NCI-H1417 treated with DMSO at 0.1 percent for 48 hours (cell line): ENCODE measurements at regions not wholly inside any gene's neighbourhood (a gene's known extent, or its start where the extent isn't known, plus 50 kb on each side); places are given as distances from the start of the nearest gene placed in this dataset.
A peak's percentile ranks its signal among the peaks of the same experiment; 100 is the strongest.
"Not testable (repeated sequence)": the region's sequence is repeated elsewhere in the genome, so short reads cannot be mapped to it uniquely, and the experiment has no call there.

Source experiments
- DNase-seq: peaks from one replicate; lab custom pipeline; 2025; lab: John Stamatoyannopoulos, UW

GRCh38 chr5:21336478-21336877, 1348.5 kb upstream of the CDH18 start:
- DNase-seq: not testable (repeated sequence)

- not testable (repeated sequence) for DNase-seq
Observed at GRCh38 chr5:21315376-21315775, 1327.4 kb upstream of the CDH18 start.

- DNase-seq: not testable (repeated sequence)
Observed at GRCh38 chr5:21301205-21301604, 1313.2 kb upstream of the CDH18 start.

- not testable (repeated sequence) for DNase-seq
Observed at GRCh38 chr5:21274361-21274760, 1286.4 kb upstream of the CDH18 start.

- no peak for DNase-seq
Observed at GRCh38 chr5:21263361-21263760, 1275.4 kb upstream of the CDH18 start.

- DNase-seq: no peak
Observed at GRCh38 chr5:21254161-21254560, 1266.2 kb upstream of the CDH18 start.

- DNase-seq: no peak
Observed at GRCh38 chr5:21244982-21245381, 1257.0 kb upstream of the CDH18 start.

GRCh38 chr5:21238786-21239185, 1250.8 kb upstream of the CDH18 start:
- no peak for DNase-seq

GRCh38 chr5:21237461-21237860, 1249.5 kb upstream of the CDH18 start:
- DNase-seq: peak; percentile 11

- DNase-seq: peak; percentile 15
Observed at GRCh38 chr5:21236971-21237427, 1249.0 kb upstream of the CDH18 start.

- DNase-seq: no peak
Observed at GRCh38 chr5:21236104-21236503, 1248.1 kb upstream of the CDH18 start.

- no peak for DNase-seq
Observed at GRCh38 chr5:21225223-21226064, 1237.4 kb upstream of the CDH18 start.

GRCh38 chr5:21221616-21222015, 1233.6 kb upstream of the CDH18 start:
- no peak for DNase-seq

- no peak for DNase-seq
Observed at GRCh38 chr5:21219966-21220365, 1232.0 kb upstream of the CDH18 start.

GRCh38 chr5:21219251-21219650, 1231.3 kb upstream of the CDH18 start:
- no peak for DNase-seq

- no peak for DNase-seq
Observed at GRCh38 chr5:21212026-21212425, 1224.0 kb upstream of the CDH18 start.

- DNase-seq: no peak
Observed at GRCh38 chr5:21209409-21209808, 1221.4 kb upstream of the CDH18 start.

- no peak for DNase-seq
Observed at GRCh38 chr5:21199087-21199486, 1211.1 kb upstream of the CDH18 start.

GRCh38 chr5:21195145-21195544, 1207.1 kb upstream of the CDH18 start:
- no peak for DNase-seq

- no peak for DNase-seq
Observed at GRCh38 chr5:21185536-21185935, 1197.5 kb upstream of the CDH18 start.

GRCh38 chr5:21184581-21184980, 1196.6 kb upstream of the CDH18 start:
- DNase-seq: no peak

GRCh38 chr5:21181609-21182125, 1193.7 kb upstream of the CDH18 start:
- no peak for DNase-seq

- DNase-seq: no peak
Observed at GRCh38 chr5:21173526-21173925, 1185.5 kb upstream of the CDH18 start.

GRCh38 chr5:21173036-21173435, 1185.0 kb upstream of the CDH18 start:
- DNase-seq: no peak
